Ovary (tissue), 7 donors: ENCODE measurements at regions not wholly inside any gene's neighbourhood (a gene's known extent, or its start where the extent isn't known, plus 50 kb on each side); places are given as distances from the start of the nearest gene placed in this dataset.
"Not testable (repeated sequence)": the region's sequence is repeated elsewhere in the genome, so short reads cannot be mapped to it uniquely, and the experiment has no call there.

Experiments
- DNase-seq, 5 donors: peaks; one replicate each; pipeline ENCODE4 v3.0.0-alpha.2; 2019 to 2020
- H3K27ac ChIP-seq, 2 donors: fragments of 200-600 bp; one replicate each; pipeline versions ENCODE4 v1.5.1 to v1.8.0; 2019 to 2022
- H3K27me3 ChIP-seq: fragments of 200-600 bp; one replicate; pipeline ENCODE4 v1.8.0; 2022
- H3K36me3 ChIP-seq: fragments of 200-600 bp; sonication (generic); one replicate; pipeline ENCODE4 v1.5.1; 2019
- H3K4me1 ChIP-seq: one replicate; pipeline ENCODE4 v1.8.1; 2013; ENCODE audit warnings: mild to moderate bottlenecking, moderate library complexity; ENCODE audit not compliant: insufficient read depth
- H3K4me3 ChIP-seq: fragments of 200-600 bp; sonication (generic); one replicate; pipeline ENCODE4 v1.5.1; 2017
- H3K9me3 ChIP-seq, 2 donors: fragments of 200-600 bp in 1 of 2; sonication (generic) in 1 of 2; one replicate each; pipeline versions ENCODE4 v1.5.1 to v1.8.1; 2013 to 2019; ENCODE audit warnings: mild to moderate bottlenecking in 1 of 2, moderate library complexity in 1 of 2
- CTCF ChIP-seq, 3 donors: fragments of 450-650 bp in 2 of 3; fragments of 200-600 bp in 1 of 3; IDR thresholded peaks; one replicate each; pipeline versions ENCODE4 v1.5.1 to v1.8.0; 2016 to 2022; ENCODE audit warnings: antibody characterized with exemption in 3 of 3, mild to moderate bottlenecking in 1 of 3
- EP300 ChIP-seq: sonication (generic); formaldehyde crosslinking; IDR thresholded peaks from one replicate; pipeline ENCODE4 v1.6.1; 2017; ENCODE audit warnings: antibody characterized with exemption
- POLR2A ChIP-seq: fragments of 450-650 bp; IDR thresholded peaks from one replicate; pipeline ENCODE4 v1.6.1; 2017; ENCODE audit warnings: antibody characterized with exemption, mild to moderate bottlenecking, moderate library complexity
- WGBS, 3 donors: extraction: QIAGEN DNeasy Blood & Tissue Kit in 1 of 3; methylation state at CpG; one replicate each; pipeline versions ENCODE4 v1.1.5 to v1.1.7; 2013 to 2017; 5-methylcytosine and 5-hydroxymethylcytosine counted together
- intact Hi-C, 4 donors: fragments of 100-400 bp; cut with DNase I; formaldehyde crosslinking; loops; one replicate each; pipeline versions ENCODE4 v1.11.0 to v1.15.1; 2022 to 2023
- donor health status: DM: no; HTN: no; CAD: no; lungs with moderate emphysema.
- donor health status: DM: no; HTN: no; CAD: no.
- donor health status: Bipolar disorder and iron deficiency.
- donor health status: DM: no; HTN: no; CAD: no.
- donor health status: DM: yes; HTN: yes; CAD: no.

GRCh38 chr1:101420406-101420805, 183.6 kb downstream of the S1PR1 start:
- Histone ChIP-seq H3K36me3 (no peaks in the 10 kb centered on the region), H3K4me1 (no peaks in the 10 kb centered on the region), H3K4me3 (no peak overlapping the region), H3K9me3 (no peaks in the 10 kb centered on the region), H3K27ac (no peak overlapping the region), H3K27me3 (no peaks in the 10 kb centered on the region)
- DNase-seq, result no peak
- 3 to 14% (median 5%) methylated on average over 2 of the region's 2 CpGs for WGBS, 3 donors
- intact Hi-C loops, result no loop called here
- no peak for TF ChIP-seq CTCF (IDR thresholded peaks at IDR 0.05)
- no peak for TF ChIP-seq POLR2A
- no peak for TF ChIP-seq EP300

- H3K27ac ChIP-seq, H3K9me3 ChIP-seq, H3K4me3 ChIP-seq, H3K27me3 ChIP-seq, H3K4me1 ChIP-seq, H3K36me3 ChIP-seq, DNase-seq, intact Hi-C loops: not testable (repeated sequence)
- WGBS, 3 donors, result 89 to 97% (median 97%) methylated on average over 1 of the region's 1 CpG
Observed at GRCh38 chr1:101428083-101428482, 191.3 kb downstream of the S1PR1 start.

- no peaks in the 10 kb centered on the region for H3K4me1 ChIP-seq
- 87 to 93% (median 91%) methylated on average over 1 of the region's 1 CpG for WGBS, 3 donors
- H3K4me3 ChIP-seq, result no peak overlapping the region
- intact Hi-C loops, result no loop called here
- no peaks in the 10 kb centered on the region for H3K9me3 ChIP-seq
- H3K27ac ChIP-seq, result no peak overlapping the region
- TF ChIP-seq POLR2A, result no peak
- no peak for TF ChIP-seq EP300
- TF ChIP-seq CTCF (IDR thresholded peaks at IDR 0.05), result no peak
- no peaks in the 10 kb centered on the region for H3K36me3 ChIP-seq
- DNase-seq, result no peak
- no peaks in the 10 kb centered on the region for H3K27me3 ChIP-seq
Observed at GRCh38 chr1:101428562-101428961, 191.7 kb downstream of the S1PR1 start.

GRCh38 chr1:101431956-101432510, 195.2 kb downstream of the S1PR1 start:
- Histone ChIP-seq H3K36me3 (no peaks in the 10 kb centered on the region), H3K9me3 (no peaks in the 10 kb centered on the region), H3K27ac (no peak overlapping the region), H3K4me3 (no peak overlapping the region), H3K4me1 (no peaks in the 10 kb centered on the region), H3K27me3 (no peaks in the 10 kb centered on the region)
- DNase-seq, result no peak
- TF ChIP-seq CTCF (IDR thresholded peaks at IDR 0.05) (no peak), EP300 (no peak), POLR2A (no peak)
- intact Hi-C loops, result no loop called here
- 75 to 83% (median 76%) methylated on average over 4 of the region's 4 CpGs for WGBS, 3 donors

- intact Hi-C loops, result no loop called here
- Histone ChIP-seq H3K4me3 (no peak overlapping the region), H3K4me1 (no peaks in the 10 kb centered on the region), H3K27ac (no peak overlapping the region), H3K9me3 (no peaks in the 10 kb centered on the region), H3K27me3 (no peaks in the 10 kb centered on the region), H3K36me3 (no peaks in the 10 kb centered on the region)
- 80 to 85% (median 84%) methylated on average over 4 of the region's 4 CpGs for WGBS, 3 donors
- TF ChIP-seq EP300 (no peak), CTCF (IDR thresholded peaks at IDR 0.05) (no peak), POLR2A (no peak)
- no peak for DNase-seq
Observed at GRCh38 chr1:101435831-101436511, 199.2 kb downstream of the S1PR1 start.
